Endometrium (tissue), 2 donors: ENCODE measurements at regions not wholly inside any gene's neighbourhood (a gene's known extent, or its start where the extent isn't known, plus 50 kb on each side); places are given as distances from the start of the nearest gene placed in this dataset.
"Not testable (repeated sequence)": the region's sequence is repeated elsewhere in the genome, so short reads cannot be mapped to it uniquely, and the experiment has no call there.

Source experiments
- FAIRE-seq: peaks from 2 replicates; lab custom pipeline; 2012; peaks lifted over from hg19 to GRCh38; lab: Jason Lieb, UNC
- donor health status: control.
- donor health status: control.

DNA sequence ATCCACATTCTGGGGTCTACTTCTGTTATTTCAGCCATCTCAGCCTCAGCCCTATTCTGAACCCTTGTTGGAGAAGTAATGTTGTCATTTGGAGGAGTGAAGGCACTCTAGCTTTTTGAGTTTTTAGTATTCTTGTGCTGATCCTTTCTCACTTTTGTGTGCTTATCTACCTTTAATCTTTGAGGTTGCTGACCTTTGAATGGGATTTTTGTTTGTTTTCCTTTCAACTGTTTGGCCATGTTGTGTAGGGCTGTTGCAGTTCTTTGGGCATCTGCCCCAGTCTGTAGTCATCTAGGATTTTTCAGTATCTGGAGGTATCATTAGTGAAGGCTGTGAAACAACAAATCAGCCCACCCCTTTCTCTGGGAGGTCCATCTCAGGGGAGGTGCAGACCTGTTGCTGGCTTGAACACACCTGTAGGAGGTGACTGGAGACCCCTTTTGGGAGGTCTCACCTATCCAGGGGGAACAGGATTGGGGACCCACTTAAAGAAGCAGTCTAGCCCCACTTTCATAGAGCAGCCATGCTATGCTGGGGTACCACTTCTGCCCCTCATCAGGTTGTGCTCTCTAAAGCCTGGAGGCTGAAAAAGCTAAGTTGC is 1391.4 kb downstream of the UQCRFS1 start:
- FAIRE-seq, result no peak

DNA sequence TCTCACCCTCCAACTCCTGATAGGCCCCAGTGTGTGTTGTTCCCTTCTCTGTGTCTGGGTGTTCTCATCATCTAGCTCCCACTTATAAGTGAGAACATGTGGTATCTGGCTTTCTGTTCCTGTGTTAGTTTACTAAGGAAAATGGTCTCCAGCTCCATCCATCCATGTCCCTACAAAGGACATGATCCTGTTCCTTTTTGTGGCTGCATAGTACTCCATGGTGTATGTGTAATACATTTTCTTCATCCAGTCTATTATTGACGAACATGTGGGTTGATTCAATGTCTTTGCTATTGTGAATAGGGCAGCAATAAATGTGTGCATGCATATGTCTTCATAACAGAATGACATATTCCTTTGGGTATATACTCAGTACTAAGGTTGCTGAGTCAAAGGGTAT is 1397.0 kb downstream of the UQCRFS1 start:
- FAIRE-seq, result no peak

DNA sequence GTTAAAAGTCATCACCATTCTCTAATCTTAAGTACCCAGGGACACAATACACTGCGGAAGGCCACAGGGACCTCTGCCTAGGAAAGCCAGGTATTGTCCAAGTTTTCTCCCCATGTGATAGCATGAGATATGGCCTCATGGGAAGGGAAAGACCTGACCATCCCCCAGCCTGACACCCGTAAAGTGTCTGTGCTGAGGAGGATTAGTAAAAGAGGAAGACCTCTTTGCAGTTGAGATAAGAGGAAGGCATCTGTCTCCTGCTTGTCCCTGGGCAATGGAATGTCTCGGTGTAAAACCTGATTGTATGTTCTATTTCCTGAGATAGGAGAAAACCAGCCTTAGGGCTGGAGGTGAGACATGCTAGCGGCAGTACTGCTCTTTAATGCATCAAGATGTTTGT is 1398.1 kb downstream of the UQCRFS1 start:
- not testable (repeated sequence) for FAIRE-seq

- not testable (repeated sequence) for FAIRE-seq
These were observed 1398.7 kb downstream of the UQCRFS1 start for GRCh38 chr19:27814274-27814673.

GRCh38 chr19:27806471-27807070 is 1406.4 kb downstream of the UQCRFS1 start:
- FAIRE-seq, result no peak

GRCh38 chr19:27805848-27806247 is 1407.1 kb downstream of the UQCRFS1 start:
- no peak for FAIRE-seq

- not testable (repeated sequence) for FAIRE-seq
These were observed 1410.7 kb downstream of the UQCRFS1 start for GRCh38 chr19:27802293-27802692.

DNA sequence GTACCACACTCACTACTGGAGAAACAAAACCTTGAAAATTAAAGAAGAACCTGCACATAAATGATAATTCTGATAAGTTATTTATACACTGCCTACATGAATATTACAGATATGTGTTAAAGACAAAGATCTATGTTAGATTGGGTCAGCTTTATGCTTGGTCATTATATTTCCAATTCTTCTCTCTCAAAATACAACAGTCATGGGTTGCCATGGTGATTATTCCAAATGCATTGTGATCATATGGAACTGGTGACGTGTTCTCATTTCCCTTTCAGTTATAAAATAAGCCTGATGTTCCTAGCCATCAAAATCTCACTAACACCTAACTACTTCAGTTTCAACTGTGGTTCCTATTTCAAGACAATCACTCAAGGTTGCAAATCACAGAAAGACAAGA is 1416.4 kb downstream of the UQCRFS1 start:
- no peak for FAIRE-seq

DNA sequence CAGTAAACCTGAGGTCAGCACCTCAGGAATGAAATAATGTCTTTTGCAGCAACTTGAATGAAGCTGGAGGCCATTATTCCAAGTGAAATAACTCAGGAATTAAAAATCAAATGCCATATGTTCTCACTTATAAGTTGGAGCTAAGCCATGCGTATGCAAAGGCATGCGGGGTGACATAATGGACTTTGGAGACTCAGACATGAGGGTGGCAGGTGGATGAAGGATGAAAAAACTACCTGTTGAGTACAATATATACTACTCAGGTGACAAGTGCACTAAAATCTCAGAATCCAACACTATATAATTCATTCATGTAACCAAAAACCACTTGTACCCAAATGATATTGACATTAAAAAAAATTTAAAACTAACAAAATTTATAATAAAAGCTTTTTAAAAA is 1416.9 kb downstream of the UQCRFS1 start:
- FAIRE-seq, result no peak

- no peak for FAIRE-seq
These were observed 1417.6 kb downstream of the UQCRFS1 start for GRCh38 chr19:27795369-27795768.

DNA sequence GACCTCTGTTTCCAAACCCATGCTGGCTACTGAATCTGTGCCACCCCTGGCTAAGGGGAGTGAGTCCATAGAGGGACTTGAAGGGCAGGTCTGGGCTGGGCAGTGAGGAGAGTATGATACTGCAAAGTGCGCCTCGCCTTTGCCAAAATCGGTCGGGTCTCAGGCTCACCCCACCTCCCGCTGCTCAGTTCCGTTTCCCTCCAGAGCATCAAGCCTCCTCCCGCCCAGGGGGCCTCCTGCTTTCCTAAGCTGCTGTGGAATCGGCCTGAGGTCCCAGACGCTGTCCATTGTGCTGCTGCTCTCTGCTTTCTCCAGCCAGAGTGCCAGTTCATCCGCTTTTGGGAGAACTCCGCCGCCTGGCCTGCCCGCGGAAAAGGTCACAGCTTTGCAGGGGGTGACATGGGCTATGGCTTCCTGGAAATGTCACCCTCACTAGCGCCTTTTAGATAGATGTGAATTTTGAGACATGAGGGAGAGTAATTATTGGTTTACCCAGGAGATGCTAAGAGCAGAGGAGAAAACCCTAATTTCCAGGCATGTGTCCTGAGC is 1418.4 kb downstream of the UQCRFS1 start:
- FAIRE-seq, result no peak

- FAIRE-seq, result peak; percentile 74
These were observed 1419.1 kb downstream of the UQCRFS1 start for GRCh38 chr19:27793644-27794493.

- FAIRE-seq, result no peak
These were observed 1419.8 kb downstream of the UQCRFS1 start for GRCh38 chr19:27793128-27793643.

GRCh38 chr19:27792576-27793127 is 1420.3 kb downstream of the UQCRFS1 start:
- FAIRE-seq, result no peak

DNA sequence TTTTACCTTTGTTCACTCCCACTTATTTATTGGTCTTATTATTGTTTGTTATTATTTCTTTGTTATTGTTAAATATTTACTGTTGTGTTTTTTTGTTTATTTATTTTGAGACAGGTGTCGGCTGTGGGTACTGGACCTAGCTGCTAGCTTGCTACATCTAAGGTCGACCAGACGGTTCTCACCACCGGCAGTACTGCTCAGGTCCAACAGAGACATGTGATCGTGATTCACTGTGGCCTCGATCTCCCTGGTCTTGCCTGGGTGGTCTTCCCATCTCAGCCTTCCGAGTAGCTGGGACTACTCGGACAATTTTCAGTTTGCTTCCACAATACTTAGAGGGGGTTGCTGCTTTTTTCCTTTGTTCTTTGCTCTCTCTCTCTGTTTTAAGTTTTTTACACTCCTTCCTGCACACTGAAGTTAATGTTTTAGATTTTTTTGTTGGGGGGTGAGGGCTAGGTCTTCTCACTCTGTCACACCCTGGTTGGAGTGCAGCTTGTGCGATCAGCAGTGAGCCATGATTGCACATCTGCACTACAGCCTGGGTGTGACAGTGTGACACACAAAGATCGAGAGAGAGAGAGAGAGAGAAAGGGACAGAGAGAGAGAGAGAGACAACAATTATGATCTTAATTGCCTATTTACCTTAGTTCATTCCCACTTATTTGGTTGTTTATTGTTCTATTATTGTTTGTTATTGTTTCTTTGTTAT is 1432.4 kb downstream of the UQCRFS1 start:
- no peak for FAIRE-seq

DNA sequence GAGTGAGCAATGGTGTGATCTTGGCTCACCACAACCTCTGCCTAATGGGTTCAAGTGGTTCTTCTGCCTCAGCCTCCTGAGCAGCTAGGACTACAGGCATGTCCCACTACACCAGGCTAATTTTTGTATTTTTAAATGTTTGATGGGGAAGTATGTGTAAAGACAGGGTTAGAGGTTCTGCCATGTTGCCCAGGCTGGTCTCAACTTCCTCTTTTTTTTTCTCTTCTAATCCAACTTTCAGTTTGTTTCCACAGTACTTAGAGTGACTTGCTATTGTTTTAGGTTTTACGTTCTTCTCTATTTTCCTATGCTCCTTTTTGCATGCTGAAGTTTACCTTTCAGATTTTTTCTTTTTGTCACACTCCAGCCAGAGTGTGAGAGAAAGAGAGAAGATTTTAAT is 1433.0 kb downstream of the UQCRFS1 start:
- FAIRE-seq, result no peak

- no peak for FAIRE-seq
These were observed 1435.2 kb downstream of the UQCRFS1 start for GRCh38 chr19:27777726-27778125.

DNA sequence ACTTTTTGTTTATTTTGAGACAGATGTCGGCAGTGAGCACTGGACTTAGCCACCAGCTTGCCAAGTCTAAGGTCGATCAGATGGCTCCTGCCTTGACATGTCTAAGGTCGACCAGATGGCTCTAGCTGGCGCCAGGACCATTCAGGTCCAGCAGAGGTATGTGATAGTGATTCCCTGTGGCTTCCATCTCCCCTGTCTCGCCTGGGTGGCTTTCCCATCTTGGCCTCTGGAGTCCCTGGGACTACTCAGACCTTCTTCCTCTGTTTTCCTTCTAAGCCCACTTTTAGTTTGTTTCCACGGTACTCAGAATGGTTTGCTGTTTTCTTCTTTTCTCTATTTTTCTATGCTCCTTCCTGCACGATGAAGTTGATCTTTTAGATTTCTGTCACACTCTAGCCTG is 1435.7 kb downstream of the UQCRFS1 start:
- FAIRE-seq, result no peak

GRCh38 chr19:27776524-27776923 is 1436.4 kb downstream of the UQCRFS1 start:
- FAIRE-seq, result no peak

DNA sequence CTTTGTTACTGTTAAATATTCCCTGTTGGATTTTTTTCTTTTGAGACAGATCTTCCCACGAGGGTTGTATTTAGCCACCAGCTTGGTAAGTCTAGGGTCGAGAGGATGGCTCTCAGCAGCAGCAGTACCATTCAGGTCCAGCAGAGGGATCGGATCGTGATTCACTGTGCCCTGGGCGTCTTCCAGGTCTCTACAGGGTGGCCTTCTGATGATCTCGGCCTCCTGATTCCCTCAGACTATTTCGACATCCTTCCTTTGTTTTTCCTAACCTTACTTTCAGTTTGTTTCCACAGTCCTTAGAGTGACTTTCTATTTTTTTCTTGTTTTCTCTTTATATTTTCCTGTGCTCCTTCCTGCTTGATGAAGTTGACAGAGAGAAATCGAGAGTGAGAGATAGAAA is 1436.9 kb downstream of the UQCRFS1 start:
- FAIRE-seq, result no peak

DNA sequence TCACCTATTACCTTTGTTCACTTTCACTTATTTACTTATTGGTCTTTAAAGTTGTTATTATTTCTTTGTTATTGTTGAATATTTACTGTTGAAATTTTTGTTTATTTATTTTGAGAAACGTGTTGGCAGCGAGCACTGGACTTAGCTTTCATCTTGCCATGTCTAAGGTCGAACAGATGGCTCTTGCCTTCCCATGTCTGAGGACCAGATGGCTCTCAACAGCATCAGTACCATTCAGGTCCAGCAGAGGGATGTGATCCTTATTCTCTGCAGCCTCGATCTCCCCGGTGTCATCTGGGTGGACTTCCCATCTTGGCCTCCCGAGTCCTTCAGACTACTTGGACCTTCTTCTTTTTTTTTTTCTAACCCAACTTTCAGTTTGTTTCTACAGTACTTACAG is 1437.6 kb downstream of the UQCRFS1 start:
- FAIRE-seq, result no peak

DNA sequence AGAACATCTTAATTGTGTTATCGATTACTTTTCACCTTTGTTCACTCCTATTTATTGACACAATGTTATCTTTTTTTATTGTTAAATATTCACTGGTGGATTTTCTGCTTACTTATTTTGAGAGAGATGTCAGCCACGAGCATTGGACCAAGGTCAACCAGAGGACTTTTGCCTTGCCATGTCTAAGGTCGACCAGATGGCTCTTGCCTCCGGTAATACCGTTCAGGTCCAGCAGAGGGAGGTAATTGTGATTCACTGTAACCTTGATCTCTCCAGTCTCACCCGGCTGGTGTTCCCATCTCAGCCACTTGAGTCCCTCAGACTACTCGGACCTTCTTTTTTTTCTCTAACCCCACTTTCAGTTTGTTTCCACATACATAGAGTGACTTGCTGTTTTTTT is 1438.1 kb downstream of the UQCRFS1 start:
- no peak for FAIRE-seq
